ENCODE measurements at regions not wholly inside any gene's neighbourhood (a gene's known extent, or its start where the extent isn't known, plus 50 kb on each side); places are given as distances from the start of the nearest gene placed in this dataset.
"Not testable (repeated sequence)": the region's sequence is repeated elsewhere in the genome, so short reads cannot be mapped to it uniquely, and the experiment has no call there.

GRCh38 chr3:144816323-144816722, 844.7 kb downstream of the DIPK2A start:
- no peaks in the 10 kb centered on the region for H3K79me2 ChIP-seq (ENCODE audit: control insufficient read depth, insufficient read depth, low read length)
- H3K27ac ChIP-seq (ENCODE audit: insufficient read depth, low read length) = no peak overlapping the region
- H3K9me3 ChIP-seq (ENCODE audit: control insufficient read depth, insufficient read depth, low read depth, low read length) = no peaks in the 10 kb centered on the region
- DNase-seq (ENCODE audit: low read depth in 2 of 2) = peak; percentile 1 to 15
- no peak overlapping the region for H2AFZ ChIP-seq (ENCODE audit: low read length)
- H3K9ac ChIP-seq (ENCODE audit: insufficient read depth, low read length) = no peak overlapping the region
- no peak overlapping the region for H3K4me3 ChIP-seq (replicated peaks in 1 of 4; ENCODE audit: control extremely low read depth in 1 of 4, insufficient read depth in 1 of 4, low read depth in 3 of 4, low read length in 4 of 4)
- no peaks in the 10 kb centered on the region for H3K27me3 ChIP-seq (ENCODE audit: control insufficient read depth, insufficient read depth, low read length)
- H3K4me1 ChIP-seq (ENCODE audit: control insufficient read depth, extremely low read depth, insufficient read depth, low read length) = no peaks in the 10 kb centered on the region
- no peak overlapping the region for H3K4me2 ChIP-seq (ENCODE audit: extremely low read depth, insufficient read depth, low read length)
- H3K36me3 ChIP-seq (ENCODE audit: control insufficient read depth, insufficient read depth, low read length) = no peaks in the 10 kb centered on the region
- H4K20me1 ChIP-seq (ENCODE audit: control insufficient read depth, extremely low read depth, insufficient read depth, low read length) = no peaks in the 10 kb centered on the region
- TF ChIP-seq EZH2 (IDR thresholded peaks at IDR 0.05; ENCODE audit: low read length, missing control alignments) (no peak), CTCF (conservative IDR thresholded peaks at IDR 0.05 in 1 of 2, IDR thresholded peaks at IDR 0.05 in 1 of 2; ENCODE audit: low read depth in 1 of 2, low read length in 2 of 2) (no peak)

GRCh38 chr3:144818973-144819372, 847.4 kb downstream of the DIPK2A start:
- TF ChIP-seq EZH2 (IDR thresholded peaks at IDR 0.05; ENCODE audit: low read length, missing control alignments) (no peak), CTCF (conservative IDR thresholded peaks at IDR 0.05 in 1 of 2, IDR thresholded peaks at IDR 0.05 in 1 of 2; ENCODE audit: low read depth in 1 of 2, low read length in 2 of 2) (no peak)
- Histone ChIP-seq H3K79me2 (ENCODE audit: control insufficient read depth, insufficient read depth, low read length) (no peaks in the 10 kb centered on the region), H2AFZ (ENCODE audit: low read length) (no peak overlapping the region), H3K9me3 (ENCODE audit: control insufficient read depth, insufficient read depth, low read depth, low read length) (no peaks in the 10 kb centered on the region), H4K20me1 (ENCODE audit: control insufficient read depth, extremely low read depth, insufficient read depth, low read length) (no peaks in the 10 kb centered on the region), H3K9ac (ENCODE audit: insufficient read depth, low read length) (no peak overlapping the region), H3K4me3 (replicated peaks in 1 of 4; ENCODE audit: control extremely low read depth in 1 of 4, insufficient read depth in 1 of 4, low read depth in 3 of 4, low read length in 4 of 4) (no peak overlapping the region), H3K27me3 (ENCODE audit: control insufficient read depth, insufficient read depth, low read length) (no peaks in the 10 kb centered on the region), H3K4me1 (ENCODE audit: control insufficient read depth, extremely low read depth, insufficient read depth, low read length) (no peaks in the 10 kb centered on the region), H3K27ac (ENCODE audit: insufficient read depth, low read length) (no peak overlapping the region), H3K36me3 (ENCODE audit: control insufficient read depth, insufficient read depth, low read length) (no peaks in the 10 kb centered on the region), H3K4me2 (ENCODE audit: extremely low read depth, insufficient read depth, low read length) (no peak overlapping the region)
- DNase-seq (ENCODE audit: low read depth in 2 of 2) = no peak

- H3K9ac ChIP-seq (ENCODE audit: insufficient read depth, low read length); H3K4me1 ChIP-seq (ENCODE audit: control insufficient read depth, extremely low read depth, insufficient read depth, low read length); H3K79me2 ChIP-seq (ENCODE audit: control insufficient read depth, insufficient read depth, low read length); H2AFZ ChIP-seq (ENCODE audit: low read length); H3K36me3 ChIP-seq (ENCODE audit: control insufficient read depth, insufficient read depth, low read length); H3K9me3 ChIP-seq (ENCODE audit: control insufficient read depth, insufficient read depth, low read depth, low read length); H3K4me2 ChIP-seq (ENCODE audit: extremely low read depth, insufficient read depth, low read length); H3K4me3 ChIP-seq (replicated peaks in 1 of 4; ENCODE audit: control extremely low read depth in 1 of 4, insufficient read depth in 1 of 4, low read depth in 3 of 4, low read length in 4 of 4); H3K27me3 ChIP-seq (ENCODE audit: control insufficient read depth, insufficient read depth, low read length); DNase-seq (ENCODE audit: low read depth in 2 of 2); H3K27ac ChIP-seq (ENCODE audit: insufficient read depth, low read length); H4K20me1 ChIP-seq (ENCODE audit: control insufficient read depth, extremely low read depth, insufficient read depth, low read length): not testable (repeated sequence)
These were observed 848.6 kb downstream of the DIPK2A start for GRCh38 chr3:144820232-144820631.
